ENCODE measurements at regions not wholly inside any gene's neighbourhood (a gene's known extent, or its start where the extent isn't known, plus 50 kb on each side); places are given as distances from the start of the nearest gene placed in this dataset.

GRCh38 chr6:47111685-47112084 is 69.6 kb upstream of the ADGRF1 start (continued):
- TF ChIP-seq ZNF280D (CRISPR knock-in tag; IDR thresholded peaks at IDR 0.05): no peak
- no peak for TF ChIP-seq ZNF83 (CRISPR knock-in tag; IDR thresholded peaks at IDR 0.05; ENCODE audit: borderline replicate concordance)
- no peak for TF ChIP-seq ZFP62 (CRISPR knock-in tag; IDR thresholded peaks at IDR 0.05)
- TF ChIP-seq TFAP4 (IDR thresholded peaks at IDR 0.05; ENCODE audit: borderline replicate concordance, low read depth): 0 out of 2 replicates have a peak, but pooled peaks have one; percentile 20
- TF ChIP-seq CHCHD3 (CRISPR knock-in tag; IDR thresholded peaks at IDR 0.05): no peak
- peak; percentile 70 for TF ChIP-seq ARID5B (CRISPR knock-in tag; IDR thresholded peaks at IDR 0.05)
- TF ChIP-seq FOXK1 (CRISPR knock-in tag; IDR thresholded peaks at IDR 0.05; ENCODE audit: borderline replicate concordance, low read depth): 0 out of 2 replicates have a peak, but pooled peaks have one; percentile 43
- TF ChIP-seq SP5 (CRISPR knock-in tag; IDR thresholded peaks at IDR 0.05; ENCODE audit: borderline replicate concordance, low read depth): no peak
- peak; percentile 58 for TF ChIP-seq GATAD2A (CRISPR knock-in tag; IDR thresholded peaks at IDR 0.05)
- no peak for TF ChIP-seq STAT5B (CRISPR knock-in tag; IDR thresholded peaks at IDR 0.05)
- peak; percentile 40 for TF ChIP-seq ASH2L (IDR thresholded peaks at IDR 0.05; ENCODE audit: insufficient read length, low read depth, low read length)
- no peak for TF ChIP-seq RNF2 (conservative IDR thresholded peaks at IDR 0.05; ENCODE audit: low read depth)
- 0 out of 2 replicates have a peak, but pooled peaks have one; percentile 53 for TF ChIP-seq ZSCAN5A (CRISPR knock-in tag; IDR thresholded peaks at IDR 0.05; ENCODE audit: borderline replicate concordance)
- TF ChIP-seq XRCC5 (optimal IDR thresholded peaks at IDR 0.05; ENCODE audit: low read length): no peak
- TF ChIP-seq FOXA3 (CRISPR knock-in tag; IDR thresholded peaks at IDR 0.05): peak; percentile 38; the same call in 1 of the 2 replicates
